ENCODE measurements at regions not wholly inside any gene's neighbourhood (a gene's known extent, or its start where the extent isn't known, plus 50 kb on each side); places are given as distances from the start of the nearest gene placed in this dataset.

DNA sequence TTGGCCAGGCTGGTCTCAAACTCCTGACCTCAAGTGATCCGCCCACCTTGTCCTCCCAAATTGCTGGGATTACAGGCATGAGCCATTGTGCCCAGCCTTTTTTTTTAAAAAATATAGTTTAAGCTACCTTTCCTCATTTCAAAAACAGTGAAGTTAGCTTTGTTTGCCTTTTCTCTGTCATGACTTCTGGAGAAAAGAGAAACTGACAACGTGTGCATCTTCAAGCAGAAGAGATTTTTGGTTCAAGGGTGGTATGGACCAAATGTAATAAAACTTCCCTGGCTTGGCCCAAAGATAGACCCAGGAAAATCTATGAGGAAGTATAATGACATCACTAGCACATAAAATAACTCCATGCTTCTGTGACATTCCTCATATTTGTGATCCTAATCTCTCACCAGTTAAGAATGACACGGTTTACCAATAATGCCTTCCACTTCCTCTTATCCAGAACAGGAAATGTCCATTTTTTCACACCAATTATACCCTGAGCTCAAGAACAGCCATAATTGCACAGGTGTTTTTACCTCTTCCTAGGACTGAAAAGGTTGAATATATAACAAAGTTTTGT, 781.2 kb upstream of the NR2F2 start:
- intact Hi-C loops (cut with DNase I), result no loop called here
- no peak overlapping the region for H3K27ac ChIP-seq
- WGBS, 2 donors, result 44% methylated on average over 3 of the region's 3 CpGs
- H3K36me3 ChIP-seq (replicated peaks in 1 of 2; ENCODE audit: insufficient read depth in 1 of 2, low read depth in 2 of 2), result no peaks in the 10 kb centered on the region
- no peaks in the 10 kb centered on the region for H3K27me3 ChIP-seq
- no peaks in the 10 kb centered on the region for H3K4me1 ChIP-seq
- no peaks in the 10 kb centered on the region for H3K9me3 ChIP-seq
- no peak for ATAC-seq
- TF ChIP-seq POLR2A (IDR thresholded peaks at IDR 0.05), result no peak
- TF ChIP-seq, protein P1, sequence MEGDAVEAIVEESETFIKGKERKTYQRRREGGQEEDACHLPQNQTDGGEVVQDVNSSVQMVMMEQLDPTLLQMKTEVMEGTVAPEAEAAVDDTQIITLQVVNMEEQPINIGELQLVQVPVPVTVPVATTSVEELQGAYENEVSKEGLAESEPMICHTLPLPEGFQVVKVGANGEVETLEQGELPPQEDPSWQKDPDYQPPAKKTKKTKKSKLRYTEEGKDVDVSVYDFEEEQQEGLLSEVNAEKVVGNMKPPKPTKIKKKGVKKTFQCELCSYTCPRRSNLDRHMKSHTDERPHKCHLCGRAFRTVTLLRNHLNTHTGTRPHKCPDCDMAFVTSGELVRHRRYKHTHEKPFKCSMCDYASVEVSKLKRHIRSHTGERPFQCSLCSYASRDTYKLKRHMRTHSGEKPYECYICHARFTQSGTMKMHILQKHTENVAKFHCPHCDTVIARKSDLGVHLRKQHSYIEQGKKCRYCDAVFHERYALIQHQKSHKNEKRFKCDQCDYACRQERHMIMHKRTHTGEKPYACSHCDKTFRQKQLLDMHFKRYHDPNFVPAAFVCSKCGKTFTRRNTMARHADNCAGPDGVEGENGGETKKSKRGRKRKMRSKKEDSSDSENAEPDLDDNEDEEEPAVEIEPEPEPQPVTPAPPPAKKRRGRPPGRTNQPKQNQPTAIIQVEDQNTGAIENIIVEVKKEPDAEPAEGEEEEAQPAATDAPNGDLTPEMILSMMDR (IDR thresholded peaks at IDR 0.05), result no peak
- DNase-seq, result no peak
- H3K4me3 ChIP-seq, result no peak overlapping the region

DNA sequence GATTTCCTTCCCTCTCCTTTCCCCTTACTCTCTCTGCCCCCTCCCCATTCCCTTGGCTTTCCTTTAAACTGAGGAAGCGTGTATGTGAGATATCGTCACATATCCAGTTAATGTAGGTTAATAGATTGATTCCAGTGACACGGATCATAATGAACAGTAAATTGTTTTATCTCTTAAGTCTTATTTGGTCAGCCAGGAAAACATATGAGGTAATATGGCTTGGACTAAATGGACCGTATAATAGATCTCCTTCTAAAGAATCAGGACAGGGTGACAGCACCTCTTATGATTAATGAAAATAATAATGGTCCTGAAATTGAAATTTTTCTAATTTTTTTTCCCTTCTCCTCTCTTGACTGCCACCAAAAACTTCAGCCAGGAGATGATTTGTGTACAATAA, 779.8 kb upstream of the NR2F2 start:
- 53 to 61% methylated on average over 4 of the region's 4 CpGs for WGBS, 2 donors
- H3K9me3 ChIP-seq, result no peaks in the 10 kb centered on the region
- no peak overlapping the region for H3K27ac ChIP-seq
- no peaks in the 10 kb centered on the region for H3K36me3 ChIP-seq (replicated peaks in 1 of 2; ENCODE audit: insufficient read depth in 1 of 2, low read depth in 2 of 2)
- TF ChIP-seq POLR2A (IDR thresholded peaks at IDR 0.05), result no peak
- TF ChIP-seq, protein P1 (IDR thresholded peaks at IDR 0.05), result no peak
- no peak overlapping the region for H3K4me3 ChIP-seq
- intact Hi-C loops (cut with DNase I), result no loop called here
- no peak for DNase-seq
- H3K27me3 ChIP-seq, result no peaks in the 10 kb centered on the region
- no peaks in the 10 kb centered on the region for H3K4me1 ChIP-seq
- ATAC-seq, result no peak

GRCh38 chr15:95556225-95556624, 774.3 kb upstream of the NR2F2 start:
- 63 to 73% methylated on average over 2 of the region's 2 CpGs for WGBS, 2 donors
- DNase-seq (no peak), ATAC-seq (no peak)
- no peak for TF ChIP-seq POLR2A (IDR thresholded peaks at IDR 0.05)
- TF ChIP-seq, protein P1 (IDR thresholded peaks at IDR 0.05), result no peak
- Histone ChIP-seq H3K27me3 (no peaks in the 10 kb centered on the region), H3K36me3 (replicated peaks in 1 of 2; ENCODE audit: insufficient read depth in 1 of 2, low read depth in 2 of 2) (no peaks in the 10 kb centered on the region), H3K4me3 (no peak overlapping the region), H3K9me3 (no peaks in the 10 kb centered on the region), H3K27ac (no peak overlapping the region), H3K4me1 (no peaks in the 10 kb centered on the region)
- intact Hi-C loops (cut with DNase I), result no loop called here

DNA sequence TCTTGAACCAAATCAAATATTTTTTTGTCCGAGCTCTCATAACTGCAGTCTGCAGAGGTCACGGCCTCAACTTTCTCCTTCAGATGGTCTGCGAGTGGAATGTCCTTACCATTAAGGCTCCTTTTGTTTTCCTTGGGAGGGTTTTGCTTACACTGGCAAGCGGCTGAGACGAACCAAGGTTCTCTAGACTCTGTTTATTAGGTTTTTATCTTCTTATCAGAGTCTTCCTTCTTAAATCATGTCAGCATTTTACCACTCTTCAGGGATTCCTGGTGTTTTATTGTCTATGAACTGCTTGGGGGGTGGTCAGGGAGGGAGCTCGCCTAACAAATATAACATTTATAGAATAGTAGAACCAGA, 773.7 kb upstream of the NR2F2 start:
- Histone ChIP-seq H3K27ac (no peak overlapping the region), H3K4me3 (no peak overlapping the region)
- intact Hi-C loops (cut with DNase I), result no loop called here

More for the DNA sequence above, 773.7 kb upstream of the NR2F2 start:
- Histone ChIP-seq H3K27me3 (no peaks in the 10 kb centered on the region), H3K36me3 (replicated peaks in 1 of 2; ENCODE audit: insufficient read depth in 1 of 2, low read depth in 2 of 2) (no peaks in the 10 kb centered on the region), H3K4me1 (no peaks in the 10 kb centered on the region), H3K9me3 (no peaks in the 10 kb centered on the region)
- WGBS, 2 donors, result 45 to 51% methylated on average over 6 of the region's 6 CpGs
- ATAC-seq, result no peak
- DNase-seq, result no peak
- TF ChIP-seq, protein P1 (IDR thresholded peaks at IDR 0.05), result no peak
- TF ChIP-seq POLR2A (IDR thresholded peaks at IDR 0.05), result no peak

All from body of pancreas (tissue), 4 donors.